CD14-positive monocyte (primary cell): ENCODE measurements at regions not wholly inside any gene's neighbourhood (a gene's known extent, or its start where the extent isn't known, plus 50 kb on each side); places are given as distances from the start of the nearest gene placed in this dataset.
A peak's percentile ranks its signal among the peaks of the same experiment; 100 is the strongest.
"Not testable (repeated sequence)": the region's sequence is repeated elsewhere in the genome, so short reads cannot be mapped to it uniquely, and the experiment has no call there.

Source experiments
- DNase-seq, 3 donors: peaks; one replicate each; pipeline ENCODE4 v3.0.0-alpha.2; 2011 to 2022
- H2AFZ ChIP-seq: 2 replicates; pipeline ENCODE4 v1.6.0; 2012; ENCODE audit warnings: mild to moderate bottlenecking, low read depth, low read length, inconsistent platforms; ENCODE audit not compliant: insufficient read depth, poor library complexity, severe bottlenecking
- H3K27ac ChIP-seq, 2 donors: 1 replicate in 1 of 2; 2 replicates in 1 of 2; pipeline ENCODE4 v1.5.1; 2012 to 2013; ENCODE audit warnings: low read length in 2 of 2, control low read depth in 1 of 2, inconsistent platforms in 1 of 2, low read depth in 1 of 2, mild to moderate bottlenecking in 1 of 2
- H3K27me3 ChIP-seq, 2 donors: one replicate each; pipeline versions ENCODE4 v1.6.0 to v1.6.1; 2011 to 2013; ENCODE audit warnings: low read length in 2 of 2; ENCODE audit not compliant: control insufficient read depth in 2 of 2, insufficient read depth in 2 of 2
- H3K36me3 ChIP-seq, 2 donors: replicated peaks in 1 of 2; 1 replicate in 1 of 2; 2 replicates in 1 of 2; pipeline versions ENCODE4 v1.5.1 to v1.6.1; 2012 to 2013; ENCODE audit warnings: low read length in 2 of 2, control low read depth in 1 of 2, inconsistent platforms in 1 of 2, mild to moderate bottlenecking in 1 of 2; ENCODE audit not compliant: insufficient read depth in 2 of 2, control insufficient read depth in 1 of 2
- H3K4me1 ChIP-seq, 2 donors: 1 replicate in 1 of 2; 2 replicates in 1 of 2; pipeline versions ENCODE4 v1.5.1 to v1.6.1; 2012 to 2013; ENCODE audit warnings: low read length in 2 of 2, control low read depth in 1 of 2, inconsistent platforms in 1 of 2, mild to moderate bottlenecking in 1 of 2, moderate library complexity in 1 of 2; ENCODE audit not compliant: insufficient read depth in 2 of 2, control insufficient read depth in 1 of 2
- H3K4me2 ChIP-seq: replicated peaks from 2 replicates; pipeline ENCODE3; 2012; ENCODE audit warnings: low read length, moderate library complexity, mild to moderate bottlenecking; ENCODE audit not compliant: poor library complexity, severe bottlenecking; ENCODE audit errors: extremely low read depth
- H3K4me3 ChIP-seq, 3 experiments: fragments of 200-600 bp in 1 of 3; sonication (generic) in 1 of 3; replicated peaks in 1 of 3; 1 replicate in 2 of 3; 2 replicates in 1 of 3; pipeline ENCODE4 v1.5.1; 2011 to 2013; ENCODE audit warnings: low read length in 3 of 3, mild to moderate bottlenecking in 3 of 3, control low read depth in 2 of 3, low read depth in 2 of 3, inconsistent platforms in 1 of 3, moderate library complexity in 1 of 3
- H3K79me2 ChIP-seq: 2 replicates; pipeline ENCODE4 v1.6.0; 2012; ENCODE audit warnings: mild to moderate bottlenecking, control low read depth, inconsistent platforms, low read length, moderate library complexity; ENCODE audit not compliant: insufficient read depth
- H3K9ac ChIP-seq: 2 replicates; pipeline ENCODE4 v1.6.0; 2017; ENCODE audit warnings: low read length, mild to moderate bottlenecking; ENCODE audit not compliant: insufficient read depth, poor library complexity, severe bottlenecking
- H3K9me3 ChIP-seq, 2 donors: replicated peaks in 1 of 2; 1 replicate in 1 of 2; 2 replicates in 1 of 2; pipeline versions ENCODE4 v1.5.1 to v1.6.1; 2012 to 2013; ENCODE audit warnings: low read length in 2 of 2, control low read depth in 1 of 2; ENCODE audit not compliant: control insufficient read depth in 1 of 2, insufficient read depth in 1 of 2
- H4K20me1 ChIP-seq: 2 replicates; pipeline ENCODE4 v1.6.0; 2012; ENCODE audit warnings: mild to moderate bottlenecking, low read length, control low read depth, moderate library complexity; ENCODE audit not compliant: insufficient read depth
- H3K27ac Mint-ChIP-seq, 7 donors: one replicate each; pipeline ENCODE4 v1.8.0; 2020; ENCODE audit warnings: mild to moderate bottlenecking in 7 of 7, mixed read lengths in 7 of 7, moderate library complexity in 6 of 7, inconsistent platforms in 2 of 7
- H3K27me3 Mint-ChIP-seq, 3 donors: one replicate each; pipeline ENCODE4 v1.8.0; 2021 to 2022; ENCODE audit warnings: low read depth in 3 of 3, mild to moderate bottlenecking in 3 of 3, mixed read lengths in 3 of 3, moderate library complexity in 3 of 3, inconsistent platforms in 1 of 3
- H3K36me3 Mint-ChIP-seq, 2 donors: one replicate each; pipeline ENCODE4 v1.8.0; 2020; ENCODE audit warnings: mixed read lengths in 2 of 2, inconsistent platforms in 1 of 2, mild to moderate bottlenecking in 1 of 2
- H3K4me1 Mint-ChIP-seq: one replicate; pipeline ENCODE4 v1.8.0; 2020; ENCODE audit warnings: mild to moderate bottlenecking, mixed read lengths
- H3K4me3 Mint-ChIP-seq, 2 donors: one replicate each; pipeline ENCODE4 v1.8.0; 2020; ENCODE audit warnings: mild to moderate bottlenecking in 2 of 2, mixed read lengths in 2 of 2, moderate library complexity in 1 of 2
- H3K9me3 Mint-ChIP-seq, 7 donors: one replicate each; pipeline ENCODE4 v1.8.0; 2020 to 2022; ENCODE audit warnings: mixed read lengths in 7 of 7, mild to moderate bottlenecking in 6 of 7, moderate library complexity in 6 of 7, inconsistent platforms in 2 of 7
- CTCF ChIP-seq: fragments of 200-600 bp; IDR thresholded peaks from one replicate; pipeline ENCODE4 v1.8.0; 2022; ENCODE audit warnings: antibody characterized with exemption, mild to moderate bottlenecking
- WGBS: methylation state at CpG from one replicate; pipeline ENCODE4 v1.1.5; 2013; ENCODE audit warnings: missing lambda C conversion rate; ENCODE audit not compliant: insufficient coverage; 5-methylcytosine and 5-hydroxymethylcytosine counted together
- intact Hi-C, 2 donors: fragments of 100-400 bp; cut with micrococcal nuclease; formaldehyde crosslinking; loops; one replicate each; pipeline versions ENCODE4 v1.15.0 to v1.15.1; 2023

GRCh38 chr7:113015034-113015645 lies 71.5 kb downstream of the GPR85 start:
- Histone ChIP-seq H3K4me3 (no peak overlapping the region), H3K27me3 (no peaks in the 10 kb centered on the region), H3K4me2 (no peak overlapping the region), H3K9ac (no peak overlapping the region), H3K36me3 (no peaks in the 10 kb centered on the region), H3K9me3 (no peaks in the 10 kb centered on the region), H2AFZ (no peak overlapping the region), H3K79me2 (no peaks in the 10 kb centered on the region), H4K20me1 (no peaks in the 10 kb centered on the region), H3K4me1 (no peaks in the 10 kb centered on the region), H3K27ac (no peak overlapping the region)
- Mint-ChIP-seq H3K36me3 (no peaks in the 10 kb centered on the region), H3K27ac (no peak overlapping the region), H3K4me1 (no peaks in the 10 kb centered on the region), H3K4me3 (no peak overlapping the region), H3K9me3 (peaks cover 0 to 2% (median 0%) of the 10 kb centered on the region in 7 donors), H3K27me3 (peaks cover 0 to 4% (median 0%) of the 10 kb centered on the region in 3 donors)
- no CpG with 5 or more reads among the region's 2 CpGs for WGBS
- TF ChIP-seq CTCF = peak; percentile 31
- intact Hi-C loops = loop anchor here in 1 of 2 donors (10.0 kb wide), 1 partner anchor 400 kb away; no protein-coding TSS in a partner anchor
- DNase-seq = no peak

GRCh38 chr7:113013761-113014449 lies 72.7 kb downstream of the GPR85 start:
- Histone ChIP-seq H3K27ac (no peak overlapping the region), H3K36me3 (no peaks in the 10 kb centered on the region), H2AFZ (no peak overlapping the region), H3K27me3 (no peaks in the 10 kb centered on the region), H3K9me3 (no peaks in the 10 kb centered on the region), H3K9ac (no peak overlapping the region), H3K4me3 (no peak overlapping the region), H3K4me2 (no peak overlapping the region), H3K4me1 (no peaks in the 10 kb centered on the region), H4K20me1 (no peaks in the 10 kb centered on the region), H3K79me2 (no peaks in the 10 kb centered on the region)
- Mint-ChIP-seq H3K27ac (no peak overlapping the region), H3K36me3 (no peaks in the 10 kb centered on the region), H3K9me3 (peaks cover 0 to 3% (median 0%) of the 10 kb centered on the region in 7 donors), H3K4me1 (no peaks in the 10 kb centered on the region), H3K27me3 (peaks cover 0 to 4% (median 0%) of the 10 kb centered on the region in 3 donors), H3K4me3 (no peak overlapping the region)
- intact Hi-C loops = loop anchor here in 1 of 2 donors (10.0 kb wide), 1 partner anchor 401 kb away; no protein-coding TSS in a partner anchor
- DNase-seq = no peak
- no peak for TF ChIP-seq CTCF

GRCh38 chr7:113012862-113013261 lies 73.8 kb downstream of the GPR85 start:
- intact Hi-C loops = loop anchor here in 1 of 2 donors (10.0 kb wide), 1 partner anchor 402 kb away; no protein-coding TSS in a partner anchor
- H3K27ac Mint-ChIP-seq, H3K27me3 Mint-ChIP-seq, H2AFZ ChIP-seq, H3K9me3 ChIP-seq, H4K20me1 ChIP-seq, H3K9ac ChIP-seq, H3K27ac ChIP-seq, H3K4me3 Mint-ChIP-seq, H3K27me3 ChIP-seq, H3K36me3 Mint-ChIP-seq, H3K4me1 Mint-ChIP-seq, DNase-seq, H3K4me2 ChIP-seq, H3K36me3 ChIP-seq, H3K4me3 ChIP-seq, H3K4me1 ChIP-seq, H3K79me2 ChIP-seq, H3K9me3 Mint-ChIP-seq: not testable (repeated sequence)
- no CpG with 5 or more reads among the region's 1 CpG for WGBS
